IPS-NIHi7 (cell line): ENCODE measurements at regions not wholly inside any gene's neighbourhood (a gene's known extent, or its start where the extent isn't known, plus 50 kb on each side); places are given as distances from the start of the nearest gene placed in this dataset.

Source experiments
- DNase-seq: peaks from one replicate; pipeline ENCODE4 v3.0.0; 2012; ENCODE audit warnings: mixed read lengths; ENCODE audit errors: extremely low spot score

- DNase-seq: peak; percentile 74
Measured at GRCh38 chr9:3732077-3733038, 206.6 kb upstream of the RFX3 start.

GRCh38 chr9:3730511-3730922 is 204.7 kb upstream of the RFX3 start:
- DNase-seq: no peak

GRCh38 chr9:3721096-3721495 is 195.3 kb upstream of the RFX3 start:
- no peak for DNase-seq

- DNase-seq: no peak
Measured at GRCh38 chr9:3719286-3719685, 193.5 kb upstream of the RFX3 start.

GRCh38 chr9:3716415-3716814 is 190.6 kb upstream of the RFX3 start:
- DNase-seq: no peak

- DNase-seq: no peak
Measured at GRCh38 chr9:3708751-3709150, 182.9 kb upstream of the RFX3 start.

GRCh38 chr9:3704890-3705289 is 179.1 kb upstream of the RFX3 start:
- no peak for DNase-seq

GRCh38 chr9:3700772-3701171 is 175.0 kb upstream of the RFX3 start:
- no peak for DNase-seq

GRCh38 chr9:3699883-3700282 is 174.1 kb upstream of the RFX3 start:
- no peak for DNase-seq

GRCh38 chr9:3698531-3698930 is 172.7 kb upstream of the RFX3 start:
- no peak for DNase-seq

GRCh38 chr9:3698076-3698475 is 172.3 kb upstream of the RFX3 start:
- no peak for DNase-seq

- peak; percentile 31 for DNase-seq
Measured at GRCh38 chr9:3696368-3696767, 170.6 kb upstream of the RFX3 start.

- no peak for DNase-seq
Measured at GRCh38 chr9:3692606-3693005, 166.8 kb upstream of the RFX3 start.

GRCh38 chr9:3689555-3689954 is 163.8 kb upstream of the RFX3 start:
- DNase-seq: no peak

- no peak for DNase-seq
Measured at GRCh38 chr9:3687145-3687544, 161.3 kb upstream of the RFX3 start.

GRCh38 chr9:3682186-3682585 is 156.4 kb upstream of the RFX3 start:
- DNase-seq: no peak

GRCh38 chr9:3677541-3677940 is 151.7 kb upstream of the RFX3 start:
- no peak for DNase-seq

- no peak for DNase-seq
Measured at GRCh38 chr9:3676766-3677165, 151.0 kb upstream of the RFX3 start.

- DNase-seq: no peak
Measured at GRCh38 chr9:3675946-3676345, 150.1 kb upstream of the RFX3 start.

- no peak for DNase-seq
Measured at GRCh38 chr9:3674561-3674960, 148.8 kb upstream of the RFX3 start.

GRCh38 chr9:3672399-3672798 is 146.6 kb upstream of the RFX3 start:
- DNase-seq: no peak

- DNase-seq: no peak
Measured at GRCh38 chr9:3664044-3664443, 138.2 kb upstream of the RFX3 start.

- DNase-seq: no peak
Measured at GRCh38 chr9:3662671-3663070, 136.9 kb upstream of the RFX3 start.

- DNase-seq: no peak
Measured at GRCh38 chr9:3660936-3661335, 135.1 kb upstream of the RFX3 start.
